NCI-H82 (cell line): ENCODE measurements at regions not wholly inside any gene's neighbourhood (a gene's known extent, or its start where the extent isn't known, plus 50 kb on each side); places are given as distances from the start of the nearest gene placed in this dataset.

ENCODE experiments used
- DNase-seq: peaks from one replicate; lab custom pipeline; 2025; lab: John Stamatoyannopoulos, UW

DNA sequence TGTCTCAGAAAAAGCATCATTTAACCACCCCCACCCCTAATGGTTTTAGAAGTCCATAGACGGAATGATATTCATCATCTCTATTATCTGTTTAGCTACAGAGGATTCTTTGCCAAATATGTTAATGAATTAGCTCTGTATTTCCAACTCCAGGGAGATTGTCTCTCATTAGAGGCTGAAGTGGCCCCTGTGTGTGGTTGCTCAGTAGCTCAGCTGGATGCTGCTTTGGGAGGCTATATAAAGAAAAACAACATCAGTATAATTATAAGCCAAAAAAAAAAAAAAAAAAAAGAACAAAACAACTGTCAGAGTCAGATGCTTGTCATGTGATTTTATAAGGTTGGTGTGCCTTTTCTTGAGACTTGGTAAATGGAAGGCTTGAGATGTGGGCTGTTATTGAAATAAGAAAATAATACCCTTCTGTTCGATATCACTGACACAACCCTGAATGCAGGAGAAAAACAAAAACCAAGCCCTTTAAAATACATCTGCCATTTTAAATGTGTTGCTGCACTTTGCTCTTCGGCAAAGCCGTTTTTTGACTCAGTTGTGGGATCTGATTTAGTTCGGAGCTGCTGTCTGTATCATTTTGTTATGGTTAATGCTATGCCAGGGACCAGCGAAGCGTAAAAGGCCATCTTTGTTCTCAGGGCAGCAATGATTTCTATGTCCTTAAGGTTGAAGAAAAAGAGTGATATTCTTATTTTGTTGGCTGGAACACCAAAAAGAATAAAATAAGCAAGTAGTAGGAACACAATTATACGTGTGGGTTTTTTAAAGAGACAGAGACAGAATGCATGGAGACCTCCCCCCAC is 422.6 kb downstream of the QKI start:
- peak; percentile 32 for DNase-seq

DNA sequence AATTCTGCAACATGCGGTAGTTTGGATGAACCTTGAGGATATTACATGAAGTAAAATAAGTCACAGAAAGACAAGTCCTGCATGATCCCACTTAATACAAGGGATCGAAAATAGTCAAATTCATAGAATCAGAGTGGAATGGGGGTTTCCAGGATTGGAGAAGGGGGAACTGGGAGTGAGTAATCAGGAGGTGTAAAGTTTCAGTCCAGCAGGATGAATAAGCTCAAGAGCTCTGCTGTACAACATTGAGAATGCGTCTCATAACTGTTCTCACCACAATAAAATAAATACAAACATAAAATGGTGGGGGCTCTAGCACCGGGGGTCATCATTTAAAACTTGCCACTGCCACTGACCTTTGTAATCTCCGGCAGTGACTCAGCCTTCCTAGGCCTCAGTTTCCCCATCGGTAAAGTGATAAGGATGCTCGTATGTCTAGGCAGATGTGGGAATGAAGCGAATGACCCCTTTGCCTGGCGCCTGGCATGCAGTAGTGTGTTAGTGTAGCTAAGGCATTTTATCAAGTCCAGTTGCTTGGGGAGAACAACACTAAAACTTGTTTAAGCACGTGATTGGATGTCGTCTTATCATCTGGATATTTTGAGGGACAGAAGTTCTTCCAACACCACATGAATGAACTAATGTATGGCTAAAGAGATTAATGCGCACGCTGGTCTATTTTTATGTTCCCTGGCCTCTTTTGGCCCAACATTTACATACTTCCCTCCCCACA is 421.1 kb downstream of the QKI start:
- no peak for DNase-seq

DNA sequence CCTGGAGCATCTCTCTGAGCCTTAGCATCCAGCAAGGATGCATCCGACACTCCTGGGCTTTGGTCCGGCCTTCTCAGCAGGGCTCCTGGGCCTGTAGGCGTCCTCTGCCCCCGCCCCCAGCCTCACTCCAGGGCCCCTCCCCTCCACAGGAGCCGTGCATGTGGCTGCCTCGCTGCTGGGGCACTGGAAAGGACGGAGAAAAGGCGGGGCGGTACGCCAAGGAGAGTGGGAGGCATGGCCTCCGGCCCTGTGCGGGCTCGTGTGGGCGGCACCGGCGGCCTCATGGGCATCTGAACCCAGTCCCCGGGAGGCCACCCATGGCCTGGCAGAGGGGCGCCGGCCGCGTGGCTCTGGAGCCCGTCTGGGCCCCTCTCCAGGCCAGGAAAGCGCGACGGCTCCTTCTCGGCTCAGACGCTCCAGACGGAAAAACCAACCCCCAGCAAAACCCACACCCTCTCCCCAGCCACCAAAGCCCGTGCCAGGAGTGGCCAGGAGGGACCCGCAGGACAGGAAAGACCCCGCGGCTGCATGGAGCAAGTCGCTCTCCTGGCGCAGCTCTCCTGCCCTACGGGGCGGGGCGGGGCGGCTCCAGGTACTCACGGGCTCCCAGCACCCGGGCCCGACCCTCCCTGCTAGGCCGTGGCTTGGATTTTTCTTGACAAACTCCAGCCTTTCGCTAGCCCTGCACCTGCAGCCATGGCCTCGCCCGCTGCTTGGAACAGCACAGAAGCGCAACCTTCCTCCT is 419.9 kb downstream of the QKI start:
- no peak for DNase-seq

DNA sequence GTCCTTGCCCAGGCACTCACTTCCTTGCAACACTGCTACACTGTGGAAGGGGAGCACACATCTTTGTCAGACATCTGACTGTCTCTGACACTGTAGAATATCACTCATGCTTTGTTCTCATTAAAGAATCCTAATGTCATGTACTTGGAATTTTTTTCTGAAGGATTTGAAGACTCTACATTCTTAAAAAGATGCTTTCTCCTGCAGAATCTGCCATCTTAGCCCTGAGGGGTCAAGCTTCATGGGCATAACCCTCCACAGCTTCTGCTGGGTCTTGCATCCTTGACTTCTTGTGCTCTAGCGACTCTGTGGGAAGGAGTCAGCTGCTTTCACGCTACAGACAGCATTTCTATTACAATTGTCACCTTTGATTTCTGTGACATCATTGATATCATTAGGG is 417.2 kb downstream of the QKI start:
- no peak for DNase-seq

DNA sequence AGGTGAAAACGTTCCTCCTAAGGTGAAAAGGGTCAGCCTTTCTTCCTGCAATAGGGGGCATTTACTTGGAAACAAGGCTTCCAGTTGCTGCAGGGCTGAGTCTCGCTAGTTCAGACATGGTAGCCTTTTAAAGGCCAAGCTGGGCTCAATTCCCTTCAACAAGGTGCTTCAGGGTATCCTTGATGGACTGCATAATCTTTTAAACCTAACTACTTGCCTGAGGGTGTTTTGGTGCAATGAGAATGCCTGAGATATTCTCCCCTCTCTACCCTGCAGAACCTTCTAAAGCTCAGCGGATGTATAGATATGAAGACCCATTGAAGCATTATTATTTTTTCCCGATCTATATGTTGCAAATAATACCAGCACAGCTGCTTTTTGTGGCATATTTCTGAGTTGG is 416.1 kb downstream of the QKI start:
- no peak for DNase-seq

DNA sequence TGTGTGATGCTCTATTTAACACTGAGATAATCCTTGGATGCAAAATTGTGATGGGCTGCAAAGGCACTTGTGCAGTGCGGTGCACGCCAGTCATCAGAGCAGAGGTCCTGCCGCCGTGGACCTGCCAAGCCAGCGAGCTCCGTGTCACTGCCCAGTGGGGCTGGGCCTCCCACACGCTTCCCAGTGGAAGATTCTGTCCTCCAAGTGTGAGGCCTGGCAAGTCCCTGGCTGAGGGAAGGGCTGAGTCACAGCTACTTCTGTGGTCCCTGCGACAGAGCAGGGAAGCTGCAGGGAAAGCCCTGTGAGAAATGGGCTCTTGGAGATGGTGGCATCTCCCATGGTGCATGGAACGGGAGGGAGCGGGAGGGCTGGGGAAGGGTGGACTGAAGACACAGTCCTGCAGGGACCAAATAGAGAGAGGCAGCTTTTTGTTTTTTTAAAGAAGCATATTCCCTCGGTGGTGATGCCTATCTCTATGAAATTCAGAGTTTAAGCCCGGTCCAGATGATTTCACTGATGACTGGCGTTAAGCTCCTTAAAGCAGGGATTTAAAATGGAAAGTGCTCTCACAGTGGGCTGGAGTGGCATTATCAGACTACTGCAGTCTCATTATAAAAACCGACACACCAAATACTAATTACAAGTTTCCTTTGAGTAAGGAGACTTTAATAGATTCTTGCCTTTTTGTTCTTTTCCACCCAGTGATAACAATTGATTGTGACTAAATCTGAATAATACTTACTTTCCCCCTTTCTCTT is 413.7 kb downstream of the QKI start:
- peak; percentile 88 for DNase-seq

DNA sequence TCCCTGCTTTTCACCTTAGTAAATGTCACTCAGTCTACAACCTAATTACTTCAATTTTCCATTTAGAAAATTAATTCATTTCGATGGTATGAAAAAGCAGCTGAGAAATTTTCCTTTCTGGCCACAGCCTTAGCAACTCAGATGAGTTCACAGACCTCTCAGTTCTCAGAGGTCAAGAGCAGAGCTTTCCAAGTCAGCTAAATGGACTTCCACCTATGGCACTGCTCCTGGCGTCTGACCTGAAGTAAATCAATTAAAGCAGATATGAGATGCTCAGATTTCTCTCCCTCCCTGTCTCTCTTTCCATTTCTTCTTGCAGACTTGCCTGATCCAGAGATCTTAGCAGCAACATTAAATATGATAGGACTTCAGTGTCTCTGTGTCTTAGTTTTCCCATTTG is 412.6 kb downstream of the QKI start:
- no peak for DNase-seq

DNA sequence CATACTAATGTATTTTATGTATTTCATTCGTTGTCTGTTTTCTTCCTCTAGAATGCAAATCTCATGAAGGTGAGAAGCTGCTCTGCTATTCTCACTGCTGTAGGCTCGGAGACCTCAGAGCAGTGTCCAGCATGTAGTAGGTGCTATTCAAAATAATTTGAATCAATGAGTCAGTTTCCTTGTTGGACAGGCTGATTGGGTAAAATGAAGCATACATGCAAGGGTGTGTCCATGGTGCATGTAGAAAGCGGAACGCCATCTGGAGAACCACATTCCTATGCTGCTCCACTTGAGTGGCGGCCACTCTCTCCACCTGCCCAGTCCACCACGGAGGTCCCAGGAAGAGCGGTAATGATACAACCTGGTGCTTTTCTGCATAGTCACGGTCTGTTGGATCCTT is 412.1 kb downstream of the QKI start:
- DNase-seq: no peak

DNA sequence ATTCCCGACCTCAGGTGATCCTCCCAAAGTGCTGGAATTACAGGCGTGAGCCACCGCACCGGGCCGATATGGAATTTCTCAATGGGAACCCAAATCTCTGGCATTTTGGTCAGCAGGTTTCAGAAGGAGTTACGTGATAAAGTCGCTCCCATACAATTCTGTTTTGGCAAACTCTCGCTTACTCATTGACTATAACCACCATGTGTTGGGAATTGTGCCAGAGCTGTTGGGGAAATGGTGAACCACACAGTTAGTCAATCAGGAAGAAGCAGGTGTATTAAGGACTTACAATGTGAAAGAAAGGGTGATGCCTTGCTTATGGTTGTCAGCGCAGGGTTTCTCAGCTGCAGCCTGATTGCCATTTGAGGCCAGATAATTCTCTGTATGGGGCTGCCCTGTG is 410.5 kb downstream of the QKI start:
- DNase-seq: no peak

DNA sequence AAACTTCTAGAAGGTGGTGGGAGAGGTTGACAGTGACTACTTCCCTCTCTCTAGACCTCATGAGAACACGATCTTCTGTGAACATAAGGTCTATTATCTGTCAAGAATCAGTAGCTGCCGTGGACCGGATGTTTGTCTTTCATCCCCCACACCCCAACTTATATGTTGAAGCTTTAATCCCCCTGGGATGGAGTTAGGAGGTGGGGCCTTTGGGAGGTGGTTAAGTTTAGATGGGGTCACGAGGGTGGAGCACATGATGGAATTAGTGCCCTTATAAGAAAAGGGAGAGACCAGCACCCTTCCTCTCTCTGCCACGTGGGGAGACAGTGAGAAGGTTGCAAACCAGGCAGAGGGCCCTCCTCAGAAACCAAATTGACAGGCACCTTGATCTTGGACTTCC is 409.1 kb downstream of the QKI start:
- peak; percentile 55 for DNase-seq

DNA sequence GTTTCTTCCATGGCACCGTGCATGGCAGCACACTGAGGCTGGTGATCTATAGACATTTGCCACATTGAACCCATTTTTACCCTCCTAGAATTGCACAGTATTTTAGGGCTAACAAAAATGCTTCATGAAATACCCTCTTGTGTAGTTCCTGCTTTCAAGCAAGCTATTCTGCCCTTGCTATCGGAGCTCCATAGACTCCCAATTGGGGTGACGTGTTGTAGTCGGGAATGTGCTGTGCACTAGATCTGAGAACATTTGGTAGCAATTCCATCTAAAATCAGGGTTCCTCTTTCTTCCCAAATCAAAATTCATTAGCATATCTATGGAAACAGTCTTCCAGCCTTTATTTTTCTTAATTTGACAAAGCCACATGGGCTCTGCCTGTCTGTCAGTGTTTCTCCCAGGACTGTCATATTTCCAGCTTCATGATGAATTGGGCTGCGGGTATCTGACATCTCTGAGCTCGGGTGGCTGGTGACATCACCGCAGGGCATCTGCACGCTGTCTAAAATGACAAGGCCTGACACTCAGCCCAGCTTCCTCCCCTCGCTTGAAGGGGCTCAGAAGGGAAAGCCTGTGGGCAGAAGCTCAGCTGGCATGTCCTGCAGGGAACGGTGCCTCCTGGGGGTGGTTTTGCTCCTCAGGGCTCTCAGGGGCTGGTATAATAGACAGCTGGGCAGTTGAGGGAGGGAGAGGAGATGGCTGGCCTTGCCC is 406.4 kb downstream of the QKI start:
- DNase-seq: no peak

DNA sequence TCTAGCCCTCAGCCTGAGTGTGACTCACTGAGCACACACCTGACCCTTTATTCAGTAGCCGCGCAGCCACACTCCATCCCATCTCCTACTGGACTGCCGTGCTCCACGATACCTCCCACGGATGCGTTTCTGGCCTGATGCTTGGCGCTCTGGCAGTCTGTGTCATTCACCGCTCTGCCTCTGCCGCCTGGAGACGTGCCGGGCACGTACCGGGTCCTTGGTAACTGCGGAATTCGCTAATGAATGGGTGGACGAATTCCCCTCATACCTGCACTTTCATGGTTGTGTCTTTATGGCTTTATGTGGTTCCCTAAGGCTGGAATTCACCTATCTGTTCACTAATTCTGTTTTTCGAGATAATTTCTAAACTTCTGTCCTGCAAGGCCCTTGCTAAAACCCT is 405.7 kb downstream of the QKI start:
- no peak for DNase-seq

DNA sequence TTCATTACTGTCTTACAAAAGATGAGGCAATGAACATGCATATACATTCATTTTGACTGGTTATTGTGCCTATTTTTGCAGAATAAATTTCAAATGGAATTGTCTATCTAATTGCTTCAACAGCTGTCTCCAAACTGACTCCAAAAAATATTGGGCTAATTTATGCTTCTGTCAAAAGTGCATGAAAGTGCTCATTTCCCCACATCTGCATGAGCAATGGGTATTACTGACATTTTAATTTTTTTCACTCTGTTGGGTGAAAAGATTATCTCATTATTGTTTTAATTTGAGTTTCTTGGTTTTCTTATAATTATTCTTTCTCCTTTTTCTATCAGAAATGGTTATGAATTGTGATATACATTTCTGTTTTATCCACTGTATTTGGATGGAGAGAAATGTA is 404.2 kb downstream of the QKI start:
- no peak for DNase-seq

DNA sequence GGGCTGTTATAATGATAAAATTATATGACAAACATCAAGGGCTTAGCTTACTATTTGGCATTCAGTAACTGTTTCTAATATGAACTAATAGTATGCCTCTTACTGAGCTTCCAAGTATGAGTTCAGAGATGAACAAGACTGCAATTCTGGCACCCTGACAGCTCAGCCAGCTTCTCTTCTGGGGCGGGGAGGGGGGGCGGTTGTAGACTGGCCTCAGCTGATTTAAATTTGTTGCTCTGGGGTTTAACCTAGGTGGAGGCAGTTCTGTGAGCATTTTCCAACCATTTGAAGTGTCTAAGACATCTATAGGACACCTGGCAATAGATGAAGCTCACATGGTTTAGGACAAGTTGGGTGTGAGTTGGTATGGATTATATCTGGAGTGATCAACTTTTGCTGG is 401.9 kb downstream of the QKI start:
- no peak for DNase-seq

DNA sequence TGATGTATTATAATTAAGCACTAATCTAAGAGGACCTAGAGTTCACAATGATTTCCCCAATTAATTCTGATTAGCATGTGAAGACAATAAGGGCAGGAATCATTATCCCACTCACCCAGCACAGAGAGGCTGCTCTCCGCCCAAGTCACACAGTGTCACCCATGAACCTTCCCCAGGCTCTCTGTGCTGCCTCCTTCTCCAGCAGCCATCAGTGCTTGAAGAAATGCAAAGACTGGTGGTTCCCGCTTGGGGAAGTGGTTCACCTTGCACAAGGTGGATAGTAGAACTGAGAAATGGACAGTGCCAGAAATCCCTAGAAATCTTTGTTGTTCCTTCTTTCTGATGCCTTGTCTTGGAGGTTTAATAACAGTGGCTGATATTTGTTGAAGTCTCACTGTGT is 401.3 kb downstream of the QKI start:
- DNase-seq: no peak

DNA sequence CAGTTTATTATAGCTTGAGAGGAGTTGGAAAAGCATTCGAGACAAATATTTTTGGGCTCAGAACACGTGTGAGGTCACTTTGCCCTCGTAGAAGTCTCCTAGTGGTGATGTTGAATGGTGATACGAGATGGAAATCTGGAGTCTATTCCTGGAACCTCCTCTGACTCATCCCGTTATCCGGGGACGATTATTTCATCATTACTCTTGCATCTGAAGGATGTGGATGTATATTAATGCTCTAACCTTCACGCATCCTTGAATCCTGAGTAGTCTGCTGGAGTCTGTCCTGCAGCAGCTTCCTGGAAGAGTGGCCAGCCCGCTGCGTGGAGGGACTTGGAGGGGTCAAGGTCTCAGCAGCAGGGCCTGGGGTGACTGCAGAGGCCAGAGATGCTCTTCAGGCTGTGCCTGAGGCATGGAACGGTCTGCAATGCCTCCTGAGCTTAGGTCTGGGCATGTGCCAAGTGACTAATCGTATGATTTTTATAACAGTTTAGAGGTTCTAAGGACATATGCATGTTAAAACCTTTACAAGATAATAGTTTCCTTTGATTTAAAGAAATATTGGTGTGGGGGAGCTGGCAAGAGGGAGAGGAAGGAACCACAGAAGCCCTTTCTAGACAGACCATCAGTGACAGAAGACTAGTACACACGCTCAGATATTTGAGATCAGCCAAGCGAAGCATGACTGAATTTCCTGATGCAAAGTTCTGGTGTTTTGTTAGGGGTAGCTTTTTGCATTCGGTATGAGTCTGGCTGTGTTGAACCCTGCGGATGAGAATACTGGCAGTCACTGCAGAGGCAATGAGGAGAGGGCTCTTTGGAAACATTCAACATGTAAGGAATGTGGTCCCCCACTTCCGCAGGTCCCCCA is 400.2 kb downstream of the QKI start:
- DNase-seq: no peak

DNA sequence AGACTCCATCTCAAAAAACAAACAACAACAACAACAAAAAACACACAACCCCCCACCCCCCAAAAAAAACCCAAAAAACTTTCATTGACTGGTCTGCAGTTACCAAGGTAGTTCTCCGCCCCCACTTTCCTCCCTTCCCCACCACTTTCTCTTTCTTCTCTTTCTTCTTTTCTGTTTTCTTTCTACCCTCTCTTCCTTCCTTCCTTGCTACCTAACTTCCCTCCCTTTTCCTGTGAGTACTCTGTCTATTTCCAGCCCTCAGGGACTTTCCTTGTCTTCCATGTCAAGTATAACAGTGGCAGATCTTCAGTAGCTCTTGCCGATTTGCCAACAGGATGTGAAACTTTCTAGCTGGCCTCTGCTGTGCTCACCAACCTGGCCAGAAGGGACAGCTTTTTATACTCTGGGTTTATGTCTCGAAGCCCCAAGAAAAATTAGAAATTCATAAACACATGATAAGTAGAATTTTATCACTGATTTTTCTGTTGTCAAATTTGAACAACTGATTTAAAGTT is 399.5 kb downstream of the QKI start:
- no peak for DNase-seq

DNA sequence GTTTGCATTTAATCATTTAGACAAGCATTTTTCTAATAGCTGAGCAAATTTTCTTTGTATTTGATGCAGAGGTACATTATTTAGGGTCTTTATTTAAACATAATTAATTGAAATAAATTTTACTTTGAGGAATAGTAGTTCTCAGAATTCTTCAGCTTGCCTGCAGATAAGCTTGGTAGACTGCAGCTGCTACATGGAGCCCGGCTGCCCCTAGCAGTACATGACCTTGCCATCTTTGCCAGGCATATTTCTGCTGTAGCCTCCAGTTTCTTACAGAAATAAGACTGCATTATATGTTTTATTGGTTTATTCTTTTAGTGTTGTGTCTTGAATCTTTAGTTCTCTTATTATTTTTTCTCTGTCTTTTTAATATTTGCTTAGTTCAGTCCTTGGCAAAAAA is 396.8 kb downstream of the QKI start:
- peak; percentile 86 for DNase-seq

DNA sequence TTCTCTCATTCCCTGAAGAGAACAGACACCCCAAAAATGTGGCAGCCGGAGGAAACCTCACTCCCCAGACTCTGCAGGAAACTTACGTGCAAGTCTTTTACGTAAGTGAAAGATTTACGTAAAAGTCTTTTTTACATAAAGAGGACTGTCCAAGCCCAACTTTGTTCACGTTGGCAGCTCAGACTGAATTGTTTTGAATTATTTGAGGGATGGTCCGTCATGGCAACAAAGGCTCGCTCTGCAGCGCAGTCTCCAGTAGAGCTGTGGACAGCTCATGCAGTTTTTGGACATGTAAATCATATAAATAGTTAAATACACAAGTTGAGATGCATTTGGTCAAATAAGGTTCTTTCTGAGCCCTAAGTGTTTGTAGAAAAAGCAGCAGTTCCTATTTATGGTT is 394.8 kb downstream of the QKI start:
- no peak for DNase-seq

DNA sequence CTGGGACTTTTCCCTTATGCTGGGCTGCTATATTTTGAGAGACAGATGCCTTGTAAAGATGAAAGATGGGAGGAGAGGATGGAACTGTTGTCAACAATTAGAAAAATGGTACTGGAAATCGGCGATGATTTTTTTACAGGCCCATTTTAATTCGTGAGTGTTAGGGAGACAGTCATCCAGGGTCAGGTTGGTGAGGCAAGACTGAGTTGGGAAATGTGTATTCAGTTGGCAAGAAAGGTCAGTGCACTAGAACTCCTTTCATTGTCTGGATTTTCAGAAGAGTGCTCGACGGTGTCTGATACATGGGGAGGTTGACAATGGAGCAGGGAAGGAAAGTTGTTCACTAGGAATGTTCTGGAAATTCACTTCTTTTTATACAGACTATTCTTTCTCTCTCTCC is 394.4 kb downstream of the QKI start:
- DNase-seq: peak; percentile 57
